Esophagus muscularis mucosa (tissue), 4 donors: ENCODE measurements at regions not wholly inside any gene's neighbourhood (a gene's known extent, or its start where the extent isn't known, plus 50 kb on each side); places are given as distances from the start of the nearest gene placed in this dataset.

Source experiments
- DNase-seq: peaks from one replicate; pipeline ENCODE4 v3.0.0-alpha.2; 2017; ENCODE audit errors: extremely low spot score
- H3K27ac ChIP-seq, 4 donors: fragments of 200-600 bp; sonication (generic); replicated peaks in 1 of 4; 1 replicate in 3 of 4; 2 replicates in 1 of 4; pipeline ENCODE4 v1.5.1; 2016 to 2019; ENCODE audit warnings: mild to moderate bottlenecking in 1 of 4
- H3K27me3 ChIP-seq, 4 donors: fragments of 200-600 bp; sonication (generic); one replicate each; pipeline versions ENCODE4 v1.5.1 to v1.6.0; 2016 to 2019
- H3K36me3 ChIP-seq, 4 donors: fragments of 200-600 bp; sonication (generic); one replicate each; pipeline ENCODE4 v1.5.1; 2016 to 2019
- H3K4me1 ChIP-seq, 4 donors: fragments of 200-600 bp; sonication (generic); one replicate each; pipeline ENCODE4 v1.5.1; 2016 to 2019
- H3K4me3 ChIP-seq, 4 donors: fragments of 200-600 bp; sonication (generic); 1 replicate in 2 of 4; 2 replicates in 2 of 4; pipeline ENCODE4 v1.5.1; 2016 to 2019; ENCODE audit warnings: mild to moderate bottlenecking in 4 of 4, moderate library complexity in 1 of 4
- H3K9me3 ChIP-seq, 4 donors: fragments of 200-600 bp; sonication (generic); 1 replicate in 3 of 4; 2 replicates in 1 of 4; pipeline ENCODE4 v1.5.1; 2016 to 2019
- CTCF ChIP-seq, 3 experiments: fragments of 200-600 bp in 2 of 3; fragments of 450-650 bp in 1 of 3; sonication (generic) in 2 of 3; IDR thresholded peaks; one replicate each; pipeline ENCODE4 v1.5.1; 2017 to 2019; ENCODE audit warnings: antibody characterized with exemption in 3 of 3, mild to moderate bottlenecking in 2 of 3, moderate library complexity in 1 of 3
- EP300 ChIP-seq: sonication (generic); formaldehyde crosslinking; IDR thresholded peaks from one replicate; pipeline ENCODE4 v1.6.1; 2017; ENCODE audit warnings: antibody characterized with exemption
- POLR2A ChIP-seq: fragments of 450-650 bp; IDR thresholded peaks from one replicate; pipeline ENCODE4 v1.6.1; 2017; ENCODE audit warnings: antibody characterized with exemption, moderate library complexity, mild to moderate bottlenecking, low read depth
- POLR2AphosphoS5 ChIP-seq, 2 donors: sonication (generic); formaldehyde crosslinking; IDR thresholded peaks; one replicate each; pipeline ENCODE4 v1.6.1; 2017; ENCODE audit warnings: antibody characterized with exemption in 2 of 2
- whole genome bisulfite sequencing: methylation state at CpG from one replicate; pipeline ENCODE4 v1.1.5; 2018; 5-methylcytosine and 5-hydroxymethylcytosine counted together
- intact Hi-C: fragments of 100-400 bp; cut with DNase I; formaldehyde crosslinking; loops from one replicate; pipeline ENCODE4 v1.15.1; 2023
- small RNA-seq, 3 donors: library from RNA; depleted of rRNA; stranded (forward); fragments of <200 nt; gene quantifications; one replicate each; pipeline ENCODE3, GENCODE V24; 2016

DNA sequence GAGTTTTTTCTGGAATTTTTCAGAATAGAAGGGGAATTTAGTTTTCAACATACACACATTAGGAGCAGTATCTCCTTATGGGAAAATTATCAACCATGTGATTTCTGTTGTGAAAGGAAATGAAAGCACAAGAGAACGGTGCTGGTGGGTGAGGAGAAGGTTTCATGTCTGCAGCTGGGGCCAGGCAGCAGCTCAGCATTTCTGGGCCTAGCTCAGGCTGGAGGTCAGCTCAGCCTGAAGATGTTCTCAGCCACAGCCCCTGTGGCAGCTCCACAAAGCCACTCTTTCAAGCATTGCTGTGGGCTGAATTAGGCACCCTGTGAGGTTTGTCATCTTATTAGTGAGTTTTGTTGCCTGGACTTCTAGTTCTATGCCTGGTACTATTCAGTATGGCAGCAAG, 90.3 kb downstream of the DIRAS2 start:
- TF ChIP-seq POLR2AphosphoS5 (IDR thresholded peaks at IDR 0.05): no peak
- TF ChIP-seq POLR2A: no peak
- no peak for TF ChIP-seq EP300
- no peak for TF ChIP-seq CTCF (IDR thresholded peaks at IDR 0.05)
- no peaks in the 10 kb centered on the region for H3K36me3 ChIP-seq

GRCh38 chr9:90555351-90556057, 87.1 kb downstream of the DIRAS2 start:
- no peak for TF ChIP-seq CTCF (IDR thresholded peaks at IDR 0.05)
- TF ChIP-seq POLR2AphosphoS5 (IDR thresholded peaks at IDR 0.05): no peak
- no peak for TF ChIP-seq EP300
- TF ChIP-seq POLR2A: no peak
- Histone ChIP-seq H3K27me3 (no peaks in the 10 kb centered on the region), H3K36me3 (no peaks in the 10 kb centered on the region), H3K4me3 (no peak overlapping the region), H3K4me1 (peaks cover 0 to 16% (median 15%) of the 10 kb centered on the region in 4 donors), H3K9me3 (no peaks in the 10 kb centered on the region), H3K27ac (no peak overlapping the region)
- WGBS: 34% methylated on average over 7 of the region's 7 CpGs
- DNase-seq: no peak
- intact Hi-C loops: no loop called here

More for the DNA sequence above, 90.3 kb downstream of the DIRAS2 start:
- no peak overlapping the region for H3K27ac ChIP-seq
- H3K27me3 ChIP-seq: no peaks in the 10 kb centered on the region
- intact Hi-C loops: no loop called here
- no peak overlapping the region for H3K4me3 ChIP-seq
- H3K4me1 ChIP-seq: peaks cover 0 to 16% (median 15%) of the 10 kb centered on the region in 4 donors
- WGBS: 80% methylated on average over 1 of the region's 1 CpG
- H3K9me3 ChIP-seq: peaks cover 0 to 13% (median 5%) of the 10 kb centered on the region in 4 donors
- DNase-seq: no peak

GRCh38 chr9:90556897-90557675, 85.5 kb downstream of the DIRAS2 start:
- Histone ChIP-seq H3K27me3 (no peaks in the 10 kb centered on the region), H3K4me3 (no peak overlapping the region), H3K4me1 (peaks cover 0 to 16% (median 15%) of the 10 kb centered on the region in 4 donors), H3K36me3 (no peaks in the 10 kb centered on the region), H3K27ac (no peak overlapping the region), H3K9me3 (no peaks in the 10 kb centered on the region)
- WGBS: 88% methylated on average over 5 of the region's 5 CpGs
- intact Hi-C loops: no loop called here
- DNase-seq: no peak
- no peak for TF ChIP-seq POLR2AphosphoS5 (IDR thresholded peaks at IDR 0.05)
- no peak for TF ChIP-seq POLR2A
- no peak for TF ChIP-seq EP300
- TF ChIP-seq CTCF (IDR thresholded peaks at IDR 0.05): no peak

GRCh38 chr9:90559075-90560073, 83.2 kb downstream of the DIRAS2 start:
- H3K9me3 ChIP-seq: no peaks in the 10 kb centered on the region
- WGBS: 88% methylated on average over 7 of the region's 9 CpGs
- no peaks in the 10 kb centered on the region for H3K27me3 ChIP-seq
- intact Hi-C loops: no loop called here
- TF ChIP-seq POLR2AphosphoS5 (IDR thresholded peaks at IDR 0.05): no peak
- no peak for TF ChIP-seq POLR2A
- TF ChIP-seq EP300: no peak
- no peak for TF ChIP-seq CTCF (IDR thresholded peaks at IDR 0.05)
- H3K27ac ChIP-seq: no peak overlapping the region
- DNase-seq: no peak
- no peak overlapping the region for H3K4me3 ChIP-seq
- H3K4me1 ChIP-seq: peaks cover 0 to 16% (median 15%) of the 10 kb centered on the region in 4 donors
- no peaks in the 10 kb centered on the region for H3K36me3 ChIP-seq

Small RNA genes lying in the stretch of these regions (small RNA-seq; reads per million reads assigned to genes)
- gene AL161629.2 (0 reads per million in 3 donors), gene MIR4290 (0 reads per million in 3 donors)
